CD1c-positive myeloid dendritic cell (primary cell): ENCODE measurements at regions not wholly inside any gene's neighbourhood (a gene's known extent, or its start where the extent isn't known, plus 50 kb on each side); places are given as distances from the start of the nearest gene placed in this dataset.
"Not testable (repeated sequence)": the region's sequence is repeated elsewhere in the genome, so short reads cannot be mapped to it uniquely, and the experiment has no call there.

Experiments used
- DNase-seq: peaks from one replicate; pipeline ENCODE4 v3.0.0-alpha.2; 2016; ENCODE audit errors: extremely low spot score

DNA sequence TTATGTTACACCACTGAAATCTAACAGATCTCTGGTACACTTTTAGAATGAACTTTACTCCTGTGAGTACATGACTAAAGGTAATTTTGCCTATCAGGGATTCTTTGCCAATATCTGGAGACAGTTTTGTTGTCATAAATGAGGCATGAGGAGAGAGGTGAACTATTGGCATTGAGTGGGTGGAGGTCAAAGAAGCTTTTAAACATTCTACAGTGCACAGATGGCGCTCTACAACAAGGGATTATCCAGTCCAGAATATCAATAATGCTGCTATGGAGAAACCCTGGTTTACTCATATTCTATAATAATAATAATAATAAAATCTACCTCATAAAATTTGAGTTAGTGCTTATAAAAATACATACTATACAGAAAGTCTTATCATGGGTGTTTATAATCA is 702.3 kb downstream of the SI start:
- no peak for DNase-seq

GRCh38 chr3:164375538-164375937 is 702.8 kb downstream of the SI start:
- no peak for DNase-seq

- no peak for DNase-seq
These were observed 706.6 kb downstream of the SI start for GRCh38 chr3:164371681-164372080.

- no peak for DNase-seq
These were observed 707.3 kb downstream of the SI start for GRCh38 chr3:164370970-164371369.

- no peak for DNase-seq
These were observed 713.1 kb downstream of the SI start for GRCh38 chr3:164365242-164365641.

DNA sequence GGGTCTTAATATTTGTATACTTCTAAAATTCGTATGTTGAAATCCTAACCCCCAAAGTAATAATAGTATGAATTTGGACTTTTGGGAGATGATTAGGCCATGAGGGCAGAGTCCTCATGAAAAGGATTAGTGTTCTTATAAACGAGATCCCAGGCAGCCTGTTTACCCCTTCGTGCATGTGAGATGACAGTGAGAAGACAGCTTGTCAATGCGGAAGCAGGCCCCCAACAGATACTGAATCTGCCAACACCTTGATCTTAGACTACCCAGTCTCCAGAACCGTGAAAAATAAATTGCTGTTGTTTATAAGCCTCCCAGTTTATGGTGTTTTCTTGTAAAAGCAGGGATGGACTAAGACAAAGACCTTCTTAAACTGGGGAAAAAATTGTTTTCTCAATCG is 714.2 kb downstream of the SI start:
- no peak for DNase-seq

- DNase-seq: no peak
These were observed 717.4 kb downstream of the SI start for GRCh38 chr3:164360738-164361406.

DNA sequence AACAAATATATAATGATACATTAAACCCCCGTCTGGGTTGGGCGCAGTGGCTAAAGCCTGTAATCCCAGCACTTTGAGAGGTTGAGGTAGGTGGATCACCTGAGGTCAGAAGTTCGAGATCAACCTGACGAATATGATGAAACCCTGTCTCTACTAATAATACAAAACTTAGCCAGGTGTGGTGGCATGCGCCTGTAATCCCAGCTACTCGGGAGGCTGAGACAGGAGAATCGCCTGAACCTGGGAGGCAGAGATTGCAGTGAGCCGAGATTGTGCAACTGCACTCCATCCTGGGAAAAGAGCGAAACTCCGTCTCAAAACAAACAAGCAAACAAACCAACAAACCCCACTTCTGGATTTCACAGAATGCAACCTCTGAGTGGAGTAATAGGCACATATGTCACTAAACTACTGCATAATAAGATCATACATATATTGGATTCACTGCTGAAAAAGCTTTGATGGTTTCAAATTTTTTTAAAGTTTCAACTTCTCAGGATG is 718.2 kb downstream of the SI start:
- no peak for DNase-seq

GRCh38 chr3:164352991-164353390 is 725.3 kb downstream of the SI start:
- no peak for DNase-seq

DNA sequence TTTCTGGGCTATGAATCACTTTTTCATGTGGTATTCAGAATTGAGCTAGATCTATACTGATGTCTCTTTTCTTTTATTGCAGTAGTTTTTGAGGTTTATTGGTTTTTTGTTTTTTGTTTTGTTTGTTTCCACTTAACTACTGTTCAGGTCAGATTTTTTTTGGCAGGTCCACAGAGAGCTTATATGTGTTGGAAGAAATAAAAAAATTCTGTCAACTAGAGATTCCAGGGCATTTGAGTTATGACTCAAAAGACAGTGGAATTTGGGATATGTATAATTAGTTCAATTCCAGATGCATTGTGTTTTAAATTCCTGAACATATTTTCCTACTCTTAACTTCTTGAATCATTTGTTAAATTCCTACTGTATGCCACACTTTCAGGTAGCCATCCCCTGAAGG is 727.2 kb downstream of the SI start:
- no peak for DNase-seq

DNA sequence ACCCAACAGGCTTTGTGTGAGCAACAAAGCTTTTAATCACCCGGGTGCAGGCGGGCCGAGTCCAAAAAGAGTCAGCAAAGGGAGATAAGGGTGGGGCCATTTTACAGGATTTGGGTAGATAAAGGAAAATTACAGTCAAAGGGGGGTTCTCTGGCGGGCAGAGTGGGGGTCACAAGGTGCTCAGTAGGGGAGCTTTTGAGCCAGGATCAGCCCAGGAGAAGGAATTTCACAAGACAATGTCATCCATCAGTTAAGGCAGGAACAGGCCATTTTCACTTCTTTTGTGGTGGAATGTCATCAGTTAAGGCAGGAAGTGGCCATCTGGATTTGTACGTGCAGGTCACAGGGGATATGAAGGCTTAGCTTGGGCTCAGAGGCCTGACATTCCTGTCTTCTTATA is 736.1 kb downstream of the SI start:
- DNase-seq: not testable (repeated sequence)

DNA sequence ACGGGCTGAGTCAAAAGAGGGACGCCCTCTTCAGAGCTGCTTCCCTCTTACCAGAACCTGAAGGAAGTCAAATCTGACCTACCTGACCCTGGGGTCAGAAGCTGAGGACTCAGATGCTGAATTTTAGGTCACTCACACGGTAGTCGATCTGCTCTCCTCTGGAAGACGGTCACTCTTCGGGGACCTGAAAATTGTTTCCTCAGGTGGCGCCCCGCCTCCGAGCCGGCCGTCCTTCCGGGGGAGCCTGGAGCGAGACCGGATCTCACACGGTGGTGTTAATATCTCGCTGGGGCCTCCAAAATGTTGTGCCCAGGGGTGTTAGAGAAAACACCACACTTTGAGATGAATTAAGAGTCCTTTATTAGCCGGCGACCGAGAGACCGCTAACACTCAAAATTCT is 737.2 kb downstream of the SI start:
- no peak for DNase-seq

DNA sequence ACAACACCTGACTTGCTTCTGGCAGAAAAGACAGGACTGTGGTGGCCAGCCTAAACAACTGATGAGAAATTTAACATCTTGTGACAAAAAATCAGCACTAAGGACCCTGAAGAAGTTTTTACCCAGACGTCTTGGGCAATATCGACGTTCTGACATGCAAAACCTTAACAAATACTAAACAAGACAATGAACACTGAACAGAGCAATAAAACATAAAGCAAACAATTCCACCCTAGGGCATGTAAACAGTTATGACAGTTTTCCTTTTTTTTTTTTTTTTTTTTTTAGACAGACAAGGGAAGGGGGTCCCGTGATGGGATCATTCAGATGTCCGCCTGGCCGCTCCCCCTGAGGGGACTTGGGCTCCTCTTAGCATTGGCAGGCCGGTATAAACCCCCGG is 738.0 kb downstream of the SI start:
- DNase-seq: no peak

GRCh38 chr3:164332831-164333802 is 745.2 kb downstream of the SI start:
- no peak for DNase-seq

- DNase-seq: no peak
These were observed 751.6 kb downstream of the SI start for GRCh38 chr3:164326714-164327113.

DNA sequence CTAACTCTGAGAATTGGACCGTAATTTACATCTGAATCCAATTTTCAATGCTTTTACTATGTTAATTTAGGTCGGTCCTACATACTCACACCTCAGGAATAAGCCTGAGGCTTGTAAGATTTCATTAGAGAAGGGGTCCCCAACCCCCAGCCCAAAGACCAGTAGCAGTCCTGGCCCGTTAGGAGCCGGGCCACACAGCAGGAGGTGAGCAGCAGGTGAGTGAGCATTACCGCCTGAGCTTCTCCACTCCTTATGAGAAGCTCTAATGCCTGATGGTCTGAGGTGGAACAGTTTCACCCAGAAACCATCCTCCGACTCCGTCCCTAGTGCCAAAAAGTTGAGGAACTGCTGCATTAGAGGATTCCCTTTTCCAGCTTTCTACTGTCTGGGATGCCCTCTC is 757.3 kb downstream of the SI start:
- no peak for DNase-seq

- DNase-seq: no peak
These were observed 772.3 kb downstream of the SI start for GRCh38 chr3:164306042-164306441.

- DNase-seq: no peak
These were observed 774.4 kb downstream of the SI start for GRCh38 chr3:164303894-164304293.

DNA sequence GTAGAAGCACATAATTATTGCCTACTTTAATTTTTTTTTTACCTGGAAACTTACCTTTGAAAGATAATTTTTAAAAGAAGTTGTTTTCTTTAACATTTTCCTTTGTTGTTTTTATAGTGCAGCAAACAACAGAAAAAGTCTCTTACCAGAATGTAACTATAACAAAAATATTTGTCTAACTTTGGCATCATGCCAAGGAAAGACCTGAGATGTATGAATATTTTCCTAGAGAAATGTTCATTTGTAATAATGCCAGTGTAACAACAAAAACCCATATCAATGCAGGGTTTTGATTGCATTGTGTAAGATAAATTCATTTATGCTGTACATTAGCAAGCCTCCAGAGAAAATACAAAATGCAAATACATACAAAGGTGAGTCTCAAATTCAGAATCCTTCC is 775.7 kb downstream of the SI start:
- DNase-seq: no peak

GRCh38 chr3:164291486-164291885 is 786.8 kb downstream of the SI start:
- not testable (repeated sequence) for DNase-seq

GRCh38 chr3:164278550-164278949 is 799.7 kb downstream of the SI start:
- DNase-seq: no peak

- no peak for DNase-seq
These were observed 811.2 kb downstream of the SI start for GRCh38 chr3:164267053-164267452.

GRCh38 chr3:164250923-164251322 is 827.4 kb downstream of the SI start:
- no peak for DNase-seq
